ENCODE measurements at regions not wholly inside any gene's neighbourhood (a gene's known extent, or its start where the extent isn't known, plus 50 kb on each side); places are given as distances from the start of the nearest gene placed in this dataset.
"Not testable (repeated sequence)": the region's sequence is repeated elsewhere in the genome, so short reads cannot be mapped to it uniquely, and the experiment has no call there.

- DNase-seq = no peak
These were observed 289.7 kb upstream of the GRID2 start for GRCh38 chr4:92014067-92014466.

DNA sequence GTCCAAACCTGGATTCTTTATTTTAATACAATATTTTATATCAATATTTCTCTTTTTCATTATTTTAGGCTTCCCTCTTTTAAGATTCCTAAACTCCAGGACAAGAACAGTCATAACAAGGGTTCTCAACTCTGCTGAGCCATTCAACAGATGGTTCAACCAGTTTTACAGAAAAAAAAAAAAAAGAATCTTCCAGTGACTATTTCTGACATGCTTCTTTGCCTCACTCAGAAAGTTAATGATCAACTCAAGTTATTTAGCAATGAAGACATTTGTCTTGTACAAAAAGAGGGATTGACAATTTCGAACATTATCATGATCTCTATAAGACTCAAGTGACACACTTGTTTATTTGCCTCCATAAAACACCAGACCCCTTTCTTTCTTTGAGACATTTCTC, 282.6 kb upstream of the GRID2 start:
- DNase-seq = no peak

DNA sequence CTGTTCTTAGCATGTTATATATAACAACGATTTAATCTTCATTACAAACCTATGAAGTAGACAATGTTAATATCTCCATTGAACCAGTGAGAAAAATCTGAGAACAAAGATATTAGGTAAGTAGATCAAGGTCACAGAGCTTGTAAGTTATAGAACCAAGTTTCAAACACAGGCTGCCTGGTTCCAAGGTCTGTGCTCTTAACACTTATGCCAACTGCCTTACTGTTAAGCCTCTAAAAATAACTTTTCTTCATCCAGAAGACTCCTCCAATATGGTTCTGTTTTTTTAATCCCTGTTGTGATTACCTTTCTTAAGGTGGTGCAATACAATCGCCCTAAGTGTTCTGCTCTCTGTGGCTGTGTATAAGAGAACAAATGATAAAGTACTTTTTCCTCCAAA, 282.0 kb upstream of the GRID2 start:
- DNase-seq = no peak

- DNase-seq = not testable (repeated sequence)
These were observed 274.9 kb upstream of the GRID2 start for GRCh38 chr4:92028830-92029229.

DNA sequence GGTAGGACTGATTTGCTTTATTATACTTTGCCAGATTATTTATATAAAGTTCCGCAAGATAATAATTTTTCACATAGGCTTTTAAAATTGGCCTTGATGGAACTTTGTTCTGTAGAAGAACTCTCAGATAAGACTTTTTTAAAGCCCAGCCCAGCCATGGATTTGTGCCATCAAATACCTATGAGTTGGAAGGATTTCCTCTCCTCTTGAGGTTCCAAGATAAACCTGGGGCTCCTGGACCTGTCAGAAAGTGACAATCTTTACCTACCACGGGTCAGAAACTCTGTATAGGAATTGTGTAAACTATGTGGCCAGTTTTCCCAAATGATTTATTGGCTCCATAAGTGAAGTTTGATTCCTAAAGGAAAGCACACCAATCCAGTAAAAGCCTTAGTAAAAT, 271.9 kb upstream of the GRID2 start:
- DNase-seq = no peak

GRCh38 chr4:92035666-92036065, 268.1 kb upstream of the GRID2 start:
- no peak for DNase-seq

- DNase-seq = no peak
These were observed 258.0 kb upstream of the GRID2 start for GRCh38 chr4:92045718-92046117.

GRCh38 chr4:92047209-92047875, 256.4 kb upstream of the GRID2 start:
- no peak for DNase-seq

- DNase-seq = no peak
These were observed 252.9 kb upstream of the GRID2 start for GRCh38 chr4:92050875-92051274.

- peak; percentile 33 for DNase-seq
These were observed 244.2 kb upstream of the GRID2 start for GRCh38 chr4:92059615-92060014.

- peak; percentile 47 for DNase-seq
These were observed 243.4 kb upstream of the GRID2 start for GRCh38 chr4:92060333-92060732.

DNA sequence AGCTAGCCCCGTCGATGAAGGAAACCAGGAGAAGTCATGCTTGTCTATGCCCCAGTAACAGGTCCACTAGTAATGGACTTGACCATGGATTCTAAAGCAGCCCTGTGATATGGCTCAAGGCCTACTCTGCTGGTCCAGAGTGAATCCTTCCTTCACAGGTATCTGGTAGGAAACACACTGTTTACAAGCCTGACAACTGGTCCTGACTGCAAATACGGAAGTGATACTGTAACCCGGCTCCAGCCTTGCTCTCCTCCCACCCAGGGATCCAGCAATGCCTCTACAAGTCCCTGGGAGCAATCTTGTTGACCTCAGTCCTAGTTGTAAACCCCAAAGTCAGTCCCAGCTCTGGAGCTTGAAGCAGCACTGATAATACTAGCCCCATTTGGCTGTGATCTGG, 239.2 kb upstream of the GRID2 start:
- no peak for DNase-seq

- DNase-seq = no peak
These were observed 237.3 kb upstream of the GRID2 start for GRCh38 chr4:92066485-92066884.

DNA sequence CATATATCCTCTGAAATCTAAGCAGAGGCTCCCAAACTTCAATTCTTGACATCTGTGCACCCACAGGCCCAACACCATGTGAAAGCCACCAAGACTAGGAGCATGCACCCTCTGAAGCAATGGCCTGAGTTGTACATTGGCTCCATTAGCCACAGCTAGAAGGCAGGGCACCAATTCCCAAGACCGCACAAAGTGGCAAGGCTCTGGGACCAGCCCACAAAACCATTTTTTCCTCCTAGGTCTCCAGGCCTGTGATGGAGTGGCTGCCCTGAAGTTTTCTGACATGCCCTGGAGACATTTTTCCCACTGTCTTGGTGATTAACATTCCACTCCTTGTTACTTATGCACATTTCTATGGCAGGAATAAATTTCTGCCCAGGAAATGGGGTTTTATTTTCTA, 232.2 kb upstream of the GRID2 start:
- DNase-seq = no peak

DNA sequence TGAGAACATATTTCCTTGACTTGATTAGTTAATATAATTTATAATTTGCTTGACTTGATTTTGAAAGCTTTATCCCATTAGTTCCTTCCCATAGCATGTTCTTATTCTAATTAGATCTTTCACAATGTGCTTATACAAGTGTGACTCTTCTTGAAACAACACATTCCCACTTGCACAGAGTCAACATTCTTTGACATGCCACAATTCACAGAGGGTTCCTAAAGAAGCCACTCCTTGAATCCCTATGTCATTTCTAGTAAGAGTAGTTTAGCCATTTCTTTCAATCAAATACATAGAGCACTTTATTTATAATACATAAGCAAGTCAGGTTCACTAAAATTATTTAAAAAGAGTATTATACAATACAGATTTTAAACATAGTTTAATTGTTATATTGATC, 228.9 kb upstream of the GRID2 start:
- no peak for DNase-seq

- no peak for DNase-seq
These were observed 212.9 kb upstream of the GRID2 start for GRCh38 chr4:92090887-92091286.

GRCh38 chr4:92091335-92091734, 212.4 kb upstream of the GRID2 start:
- DNase-seq = no peak

DNA sequence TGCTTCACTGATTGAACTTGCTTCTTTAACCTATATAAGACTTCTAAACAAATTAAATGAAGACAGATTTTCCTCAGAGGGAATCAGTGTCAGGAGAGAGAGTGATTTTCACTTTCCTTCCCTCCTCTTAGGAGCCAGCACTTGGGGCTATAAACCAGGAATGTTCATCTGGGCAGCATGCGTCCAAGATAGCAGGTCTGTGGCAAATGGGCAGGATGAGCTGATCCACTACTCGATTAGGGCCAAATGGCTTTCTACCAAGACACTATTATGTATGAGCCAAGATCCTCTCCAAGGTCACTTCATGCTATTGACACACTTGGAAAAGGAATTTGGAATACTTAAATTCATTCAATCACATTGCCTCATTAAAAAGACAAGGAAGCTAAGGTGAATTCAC, 203.9 kb upstream of the GRID2 start:
- no peak for DNase-seq

- peak; percentile 13 for DNase-seq
These were observed 202.8 kb upstream of the GRID2 start for GRCh38 chr4:92100975-92101374.

- DNase-seq = no peak
These were observed 202.0 kb upstream of the GRID2 start for GRCh38 chr4:92101737-92102172.

DNA sequence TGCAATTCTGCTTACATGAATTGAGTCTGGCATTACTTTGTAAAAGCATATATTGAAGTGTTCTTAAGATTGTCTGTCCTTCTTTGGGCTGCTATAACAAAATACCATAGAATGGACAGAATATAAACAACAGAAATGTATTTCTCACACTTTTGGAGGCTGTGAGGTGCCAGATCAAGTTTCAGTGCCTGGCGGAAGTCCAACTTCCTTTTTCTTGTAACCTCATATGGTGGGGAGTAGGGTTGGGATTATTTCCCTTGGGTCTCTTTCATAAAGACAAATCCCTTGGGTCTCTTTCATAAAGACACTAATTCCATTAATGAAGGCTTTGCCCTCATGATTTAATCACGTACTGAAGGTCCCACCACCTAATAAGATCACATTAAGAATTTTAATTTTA, 199.3 kb upstream of the GRID2 start:
- no peak for DNase-seq

DNA sequence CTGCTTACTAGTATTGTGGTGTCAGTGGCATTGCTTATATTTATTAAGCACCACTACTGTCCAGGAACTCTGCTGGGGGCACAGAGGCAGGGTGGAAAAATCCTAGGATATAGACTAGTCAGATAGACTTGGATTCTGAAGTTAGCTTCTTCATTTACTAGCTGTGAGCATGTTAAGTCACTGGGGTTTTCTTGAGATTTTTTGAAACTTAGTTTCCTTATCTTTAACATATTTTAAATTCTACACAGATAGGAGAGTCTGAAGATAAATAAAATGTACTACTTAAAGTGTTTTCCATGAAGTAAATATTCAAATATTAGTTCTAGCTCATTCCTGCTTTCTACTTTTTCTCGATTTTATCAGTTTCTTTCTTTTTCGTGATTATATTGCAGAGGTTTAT, 196.9 kb upstream of the GRID2 start:
- DNase-seq = no peak

GRCh38 chr4:92111493-92111892, 192.3 kb upstream of the GRID2 start:
- DNase-seq = no peak

DNA sequence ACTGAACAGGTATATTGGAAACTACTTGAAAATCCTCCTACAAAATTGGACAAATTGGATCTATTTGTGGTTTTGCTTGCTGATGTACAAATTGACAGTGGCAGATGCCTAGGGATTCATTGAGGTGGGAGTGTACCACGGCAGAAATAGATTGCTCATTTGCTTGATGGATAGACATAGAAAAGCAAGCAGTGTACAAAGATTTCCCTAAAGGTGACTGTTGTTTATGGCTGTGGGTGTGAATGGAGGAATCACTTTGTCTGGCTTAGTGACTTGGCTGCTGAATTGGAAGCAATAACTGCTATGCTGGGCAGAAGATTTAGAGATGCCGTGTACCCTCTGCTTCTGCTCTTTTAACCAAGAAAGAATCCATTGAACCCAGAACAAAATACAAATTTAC, 191.0 kb upstream of the GRID2 start:
- DNase-seq = no peak

- DNase-seq = no peak
These were observed 182.8 kb upstream of the GRID2 start for GRCh38 chr4:92120810-92121498.
